Mesendoderm (in vitro differentiated cells): ENCODE measurements at regions not wholly inside any gene's neighbourhood (a gene's known extent, or its start where the extent isn't known, plus 50 kb on each side); places are given as distances from the start of the nearest gene placed in this dataset.

Experiments used
- DNase-seq: peaks from one replicate; pipeline ENCODE4 v3.0.0; 2013
- H2AK5ac ChIP-seq: 2 replicates; pipeline ENCODE4 v1.6.1; 2013; ENCODE audit warnings: low read length, inconsistent platforms
- H2BK120ac ChIP-seq: 2 replicates; pipeline ENCODE4 v1.6.1; 2013; ENCODE audit warnings: low read depth, mild to moderate bottlenecking, low read length, moderate library complexity, mixed read lengths
- H2BK15ac ChIP-seq: replicated peaks from 2 replicates; pipeline ENCODE4 v1.6.1; 2013; ENCODE audit warnings: low read depth, mild to moderate bottlenecking, moderate library complexity
- H2BK5ac ChIP-seq: 2 replicates; pipeline ENCODE4 v1.6.1; 2013; ENCODE audit warnings: low read length, inconsistent platforms
- H3K18ac ChIP-seq: 2 replicates; pipeline ENCODE4 v1.6.1; 2013; ENCODE audit warnings: mild to moderate bottlenecking, low read length, mixed read lengths
- H3K23ac ChIP-seq: one replicate; pipeline ENCODE4 v1.6.1; 2013; ENCODE audit warnings: low read length
- H3K27ac ChIP-seq: 2 replicates; pipeline ENCODE4 v1.5.1; 2013; ENCODE audit warnings: low read depth, mild to moderate bottlenecking, inconsistent platforms, low read length, moderate library complexity
- H3K27me3 ChIP-seq: 2 replicates; pipeline ENCODE4 v1.6.1; 2013; ENCODE audit warnings: low read length, control low read depth, mild to moderate bottlenecking, inconsistent platforms; ENCODE audit not compliant: insufficient read depth, poor library complexity
- H3K36me3 ChIP-seq: 2 replicates; pipeline ENCODE4 v1.6.1; 2013; ENCODE audit warnings: low read length, inconsistent platforms; ENCODE audit not compliant: control insufficient read depth, insufficient read depth
- H3K4ac ChIP-seq: one replicate; pipeline ENCODE4 v1.6.1; 2013; ENCODE audit warnings: low read depth, mild to moderate bottlenecking, low read length, moderate library complexity
- H3K4me1 ChIP-seq: 2 replicates; pipeline ENCODE4 v1.6.1; 2013; ENCODE audit warnings: low read depth, low read length, inconsistent platforms; ENCODE audit not compliant: control insufficient read depth
- H3K4me2 ChIP-seq: 2 replicates; pipeline ENCODE4 v1.6.1; 2013; ENCODE audit warnings: low read length
- H3K4me3 ChIP-seq: 2 replicates; pipeline ENCODE4 v1.5.1; 2013; ENCODE audit warnings: mild to moderate bottlenecking, low read length
- H3K56ac ChIP-seq: one replicate; pipeline ENCODE4 v1.6.1; 2013; ENCODE audit warnings: low read length
- H3K79me1 ChIP-seq: 2 replicates; pipeline ENCODE4 v1.6.1; 2013; ENCODE audit warnings: low read length, inconsistent platforms
- H3K79me2 ChIP-seq: 2 replicates; pipeline ENCODE4 v1.6.1; 2013; ENCODE audit warnings: mild to moderate bottlenecking, low read length; ENCODE audit not compliant: control insufficient read depth, insufficient read depth
- H3K9ac ChIP-seq: 2 replicates; pipeline ENCODE4 v1.6.1; 2013; ENCODE audit warnings: low read length, inconsistent platforms
- H4K5ac ChIP-seq: one replicate; pipeline ENCODE4 v1.6.1; 2013; ENCODE audit warnings: low read length
- H4K8ac ChIP-seq: one replicate; pipeline ENCODE4 v1.6.1; 2013; ENCODE audit warnings: low read depth, mild to moderate bottlenecking, control low read depth, low read length, moderate library complexity
- WGBS: extraction: QIAGEN DNeasy Blood & Tissue Kit; methylation state at CpG from one replicate; pipeline ENCODE4 v1.1.7; 2013; ENCODE audit warnings: low lambda C conversion rate, missing lambda C conversion rate; ENCODE audit not compliant: insufficient coverage; ENCODE audit errors: extremely low coverage; 5-methylcytosine and 5-hydroxymethylcytosine counted together

DNA sequence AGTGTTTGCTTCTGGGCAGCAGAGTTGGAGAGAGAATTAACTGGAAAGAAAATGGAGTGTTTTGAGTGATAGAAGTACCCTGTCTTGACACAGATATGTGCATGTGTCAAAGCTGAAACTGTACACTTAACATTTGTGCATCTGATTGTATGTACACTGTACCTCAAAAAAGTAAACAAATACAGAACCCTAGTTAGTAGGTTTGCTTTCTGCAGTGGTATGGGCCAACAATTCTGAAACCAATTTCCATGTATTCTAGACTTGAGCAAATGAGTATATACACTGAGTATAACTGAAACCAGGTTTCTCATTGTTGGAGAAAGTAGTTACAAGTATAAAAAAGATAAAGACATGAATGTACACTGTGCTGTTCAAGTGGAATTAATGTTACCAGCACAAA is 52.4 kb downstream of the ELAPOR2 start:
- H3K27ac ChIP-seq = no peak overlapping the region
- no peak overlapping the region for H3K18ac ChIP-seq

DNA sequence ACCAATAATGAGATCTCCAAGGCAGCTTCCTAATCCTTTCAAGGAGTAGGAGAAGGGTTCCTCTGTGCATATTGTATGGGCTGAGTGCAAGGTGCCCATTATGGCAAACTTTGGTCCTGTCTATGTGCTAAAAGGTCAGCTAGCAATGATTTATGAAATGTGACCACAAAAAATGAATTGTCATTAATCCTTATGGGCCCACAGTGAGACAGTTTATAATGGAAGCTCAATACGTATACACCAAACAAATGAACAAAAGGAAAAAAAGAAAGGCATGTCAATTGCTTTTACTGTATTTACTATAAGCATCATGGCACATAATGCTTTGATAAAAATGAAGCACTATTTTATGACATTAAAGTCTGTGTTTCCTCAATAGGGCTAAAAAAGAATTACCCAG is 54.5 kb downstream of the ELAPOR2 start:
- H3K27ac ChIP-seq = no peak overlapping the region

More for the DNA sequence above, 52.4 kb downstream of the ELAPOR2 start:
- Histone ChIP-seq H4K5ac (no peak overlapping the region), H2BK15ac (no peak overlapping the region), H3K4me1 (peaks cover 6% of the 10 kb centered on the region), H2BK5ac (no peak overlapping the region), H2AK5ac (no peak overlapping the region), H2BK120ac (no peak overlapping the region), H3K23ac (no peak overlapping the region), H3K79me1 (no peaks in the 10 kb centered on the region), H3K79me2 (peaks cover 2% of the 10 kb centered on the region), H3K36me3 (no peaks in the 10 kb centered on the region), H3K56ac (no peak overlapping the region), H3K9ac (no peak overlapping the region), H3K27me3 (no peaks in the 10 kb centered on the region), H3K4me3 (no peak overlapping the region), H3K4me2 (no peak overlapping the region), H4K8ac (no peak overlapping the region), H3K4ac (no peak overlapping the region)
- DNase-seq = no peak

DNA sequence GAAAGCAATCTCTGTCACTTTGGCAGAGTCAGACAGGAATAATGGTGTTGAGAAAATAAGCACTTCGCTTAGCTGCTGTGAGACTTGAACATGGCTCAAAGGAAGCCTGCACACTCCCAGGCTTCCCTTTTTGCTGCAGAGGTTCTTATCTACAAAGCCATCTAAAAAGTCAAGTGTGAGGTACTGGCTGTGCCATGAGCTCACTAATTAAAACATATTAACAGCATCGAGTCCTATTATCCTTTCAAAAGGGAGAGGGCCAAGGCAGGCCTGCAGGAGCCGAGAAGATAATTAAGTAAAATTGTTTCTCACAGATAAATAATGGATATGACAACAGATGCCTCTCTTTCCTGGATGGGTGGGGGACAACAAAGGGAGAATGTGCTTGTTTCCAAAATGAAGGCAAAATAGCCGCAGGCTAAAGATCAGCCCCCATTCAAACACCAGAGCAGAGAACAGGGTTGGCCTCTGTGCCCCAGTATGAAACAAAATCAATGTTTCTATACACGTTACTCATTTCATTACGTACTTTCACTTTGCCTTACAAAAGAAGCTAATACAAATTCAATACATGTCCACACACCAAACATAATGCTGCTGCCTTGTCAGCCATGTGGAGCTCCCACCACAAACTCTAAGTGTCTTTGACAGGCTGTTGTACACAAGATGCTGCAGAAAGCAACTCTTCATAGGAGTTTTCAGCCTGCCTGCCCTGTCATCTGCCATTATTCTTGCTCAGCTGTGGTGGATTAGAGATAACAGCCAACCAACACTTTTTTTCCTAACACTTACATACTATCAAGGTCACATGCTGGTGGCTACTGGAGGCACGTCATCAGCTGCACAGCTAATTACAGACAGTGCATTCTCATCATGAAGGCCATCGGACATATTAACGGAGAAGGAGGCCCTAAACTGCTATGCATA is 55.3 kb downstream of the ELAPOR2 start:
- peak; percentile 46 for DNase-seq
- no peak overlapping the region for H4K8ac ChIP-seq
- H3K27me3 ChIP-seq = no peaks in the 10 kb centered on the region
- no peaks in the 10 kb centered on the region for H3K36me3 ChIP-seq
- H3K23ac ChIP-seq = no peak overlapping the region
- no peak overlapping the region for H3K27ac ChIP-seq
- H3K4me1 ChIP-seq = peaks cover 10% of the 10 kb centered on the region
- no peak overlapping the region for H3K4ac ChIP-seq
- no peak overlapping the region for H3K56ac ChIP-seq
- H3K4me3 ChIP-seq = no peak overlapping the region
- H3K9ac ChIP-seq = no peak overlapping the region
- H4K5ac ChIP-seq = no peak overlapping the region
- H2BK120ac ChIP-seq = no peak overlapping the region
- WGBS = no CpG with 5 or more reads among the region's 9 CpGs
- H2BK5ac ChIP-seq = no peak overlapping the region
- H3K79me1 ChIP-seq = no peaks in the 10 kb centered on the region
- H3K18ac ChIP-seq = peak overlapping the region; percentile 45
- H3K79me2 ChIP-seq = peaks cover 3% of the 10 kb centered on the region
- H2AK5ac ChIP-seq = no peak overlapping the region
- H3K4me2 ChIP-seq = no peak overlapping the region
- H2BK15ac ChIP-seq = no peak overlapping the region

More for the DNA sequence above, 54.5 kb downstream of the ELAPOR2 start:
- Histone ChIP-seq H3K27me3 (no peaks in the 10 kb centered on the region), H3K4me1 (peaks cover 10% of the 10 kb centered on the region), H3K23ac (no peak overlapping the region), H2BK5ac (no peak overlapping the region), H3K56ac (no peak overlapping the region), H3K79me1 (no peaks in the 10 kb centered on the region), H3K18ac (no peak overlapping the region), H2BK15ac (no peak overlapping the region), H2AK5ac (no peak overlapping the region), H3K79me2 (peaks cover 3% of the 10 kb centered on the region), H3K36me3 (no peaks in the 10 kb centered on the region), H4K8ac (no peak overlapping the region), H3K4me3 (no peak overlapping the region), H2BK120ac (no peak overlapping the region), H3K4me2 (no peak overlapping the region), H3K9ac (no peak overlapping the region), H3K4ac (no peak overlapping the region), H4K5ac (no peak overlapping the region)
- DNase-seq = no peak
- no CpG with 5 or more reads among the region's 1 CpG for WGBS

DNA sequence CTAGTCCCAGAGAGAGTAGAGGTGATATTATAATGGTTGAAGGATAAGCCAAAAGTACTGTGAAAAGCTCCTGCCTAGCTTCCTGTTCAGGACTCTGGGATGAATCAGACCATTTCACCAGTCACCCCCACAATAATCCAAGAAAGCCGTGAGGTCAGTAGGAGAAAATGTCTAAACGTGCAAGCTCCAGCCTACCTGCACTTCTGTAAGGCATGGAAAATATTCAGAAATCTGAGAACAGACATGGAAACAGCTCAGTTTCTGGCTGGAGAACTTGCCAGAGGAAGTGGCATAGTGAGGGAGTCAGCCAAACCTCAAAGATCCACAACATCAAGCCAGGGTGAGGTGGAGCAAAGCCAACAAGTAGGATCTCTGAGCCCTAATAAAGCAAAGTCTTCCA is 58.2 kb downstream of the ELAPOR2 start:
- Histone ChIP-seq H4K5ac (no peak overlapping the region), H3K4me3 (no peak overlapping the region), H2BK15ac (no peak overlapping the region), H3K27ac (no peak overlapping the region), H3K4ac (no peak overlapping the region), H2AK5ac (no peak overlapping the region), H3K23ac (no peak overlapping the region), H4K8ac (no peak overlapping the region), H3K18ac (no peak overlapping the region), H2BK120ac (no peak overlapping the region), H3K4me2 (no peak overlapping the region), H2BK5ac (no peak overlapping the region), H3K79me2 (peaks cover 1% of the 10 kb centered on the region), H3K9ac (no peak overlapping the region), H3K27me3 (no peaks in the 10 kb centered on the region), H3K79me1 (no peaks in the 10 kb centered on the region), H3K4me1 (peaks cover 10% of the 10 kb centered on the region), H3K36me3 (no peaks in the 10 kb centered on the region), H3K56ac (no peak overlapping the region)
- no peak for DNase-seq
- no CpG with 5 or more reads among the region's 2 CpGs for WGBS

DNA sequence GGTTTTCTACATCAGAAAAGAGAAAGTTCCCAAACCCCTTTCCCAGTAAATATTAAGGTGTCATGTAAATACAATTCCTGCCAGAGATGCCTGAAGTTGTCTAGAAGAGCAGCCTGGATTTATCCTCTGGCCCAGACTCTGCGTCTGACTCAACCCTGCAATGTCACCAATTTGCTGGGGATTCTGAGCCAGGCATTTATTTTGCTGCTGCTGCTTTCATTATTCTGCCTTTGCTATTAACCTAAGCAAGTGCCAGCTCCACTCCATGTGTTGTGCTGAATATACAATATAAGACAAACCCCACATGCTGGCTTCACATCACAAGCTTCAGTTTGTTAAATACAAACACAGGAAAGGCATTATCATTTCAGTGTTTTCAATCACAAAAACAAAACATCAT is 59.1 kb downstream of the ELAPOR2 start:
- Histone ChIP-seq H4K8ac (no peak overlapping the region), H3K56ac (no peak overlapping the region), H2AK5ac (no peak overlapping the region), H4K5ac (no peak overlapping the region), H3K79me1 (no peaks in the 10 kb centered on the region), H2BK15ac (no peak overlapping the region), H2BK120ac (no peak overlapping the region), H3K4me3 (no peak overlapping the region), H3K4me2 (no peak overlapping the region), H3K27ac (no peak overlapping the region), H3K36me3 (no peaks in the 10 kb centered on the region), H3K23ac (no peak overlapping the region), H3K18ac (no peak overlapping the region), H3K9ac (no peak overlapping the region), H3K4me1 (peaks cover 10% of the 10 kb centered on the region), H2BK5ac (no peak overlapping the region), H3K79me2 (peaks cover 1% of the 10 kb centered on the region), H3K27me3 (no peaks in the 10 kb centered on the region), H3K4ac (no peak overlapping the region)
- DNase-seq = no peak
- WGBS = no CpG with 5 or more reads among the region's 1 CpG

DNA sequence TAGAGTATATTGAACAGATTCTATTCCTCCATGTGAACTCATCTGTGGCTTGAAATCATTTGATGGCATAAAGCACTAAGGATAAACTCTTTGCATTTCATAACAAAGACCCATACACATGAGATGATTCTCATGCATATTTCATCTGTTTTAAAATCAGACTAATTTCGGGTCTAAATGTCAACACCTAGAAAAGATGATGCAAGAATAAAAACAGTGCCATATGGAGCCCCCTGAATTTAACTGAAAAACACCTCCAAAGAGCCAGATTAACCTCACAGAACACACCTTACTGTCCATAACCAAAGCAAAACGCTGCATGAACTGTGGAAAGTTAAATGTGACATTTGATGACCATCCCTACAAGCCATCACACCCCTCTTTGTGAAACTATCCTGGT is 59.7 kb downstream of the ELAPOR2 start:
- H3K23ac ChIP-seq = no peak overlapping the region
- H4K5ac ChIP-seq = no peak overlapping the region
- H3K79me2 ChIP-seq = peaks cover 1% of the 10 kb centered on the region
- H3K27me3 ChIP-seq = no peaks in the 10 kb centered on the region
- no peak for DNase-seq
- no peak overlapping the region for H3K4me2 ChIP-seq
- no peak overlapping the region for H2AK5ac ChIP-seq
- no peak overlapping the region for H2BK5ac ChIP-seq
- no peak overlapping the region for H3K4me3 ChIP-seq
- H2BK120ac ChIP-seq = no peak overlapping the region
- H3K79me1 ChIP-seq = no peaks in the 10 kb centered on the region
- no peak overlapping the region for H3K9ac ChIP-seq
- no peak overlapping the region for H3K4ac ChIP-seq
- no peak overlapping the region for H4K8ac ChIP-seq
- peaks cover 10% of the 10 kb centered on the region for H3K4me1 ChIP-seq
- no peak overlapping the region for H2BK15ac ChIP-seq
- WGBS = no CpG with 5 or more reads among the region's 2 CpGs
- H3K56ac ChIP-seq = no peak overlapping the region
- no peak overlapping the region for H3K27ac ChIP-seq
- no peaks in the 10 kb centered on the region for H3K36me3 ChIP-seq
- no peak overlapping the region for H3K18ac ChIP-seq
